ENCODE measurements at regions not wholly inside any gene's neighbourhood (a gene's known extent, or its start where the extent isn't known, plus 50 kb on each side); places are given as distances from the start of the nearest gene placed in this dataset.

- TF ChIP-seq CTCF (IDR thresholded peaks at IDR 0.05) (no peak), SP1 (CRISPR knock-in tag; conservative IDR thresholded peaks at IDR 0.05) (no peak), ZNF423 (CRISPR knock-in tag; IDR thresholded peaks at IDR 0.05) (no peak), ZNF512 (CRISPR knock-in tag; IDR thresholded peaks at IDR 0.05; ENCODE audit: borderline replicate concordance) (no peak), ZBTB21 (CRISPR knock-in tag; IDR thresholded peaks at IDR 0.05; ENCODE audit: borderline replicate concordance) (no peak), MAX (CRISPR knock-in tag; IDR thresholded peaks at IDR 0.05) (no peak), USF1 (CRISPR knock-in tag; IDR thresholded peaks at IDR 0.05) (no peak), TP53 (CRISPR knock-in tag; IDR thresholded peaks at IDR 0.05) (no peak)
Measured at GRCh38 chr3:150090877-150091276, 120.2 kb upstream of the PFN2 start.
